ENCODE measurements at regions not wholly inside any gene's neighbourhood (a gene's known extent, or its start where the extent isn't known, plus 50 kb on each side); places are given as distances from the start of the nearest gene placed in this dataset.

DNA sequence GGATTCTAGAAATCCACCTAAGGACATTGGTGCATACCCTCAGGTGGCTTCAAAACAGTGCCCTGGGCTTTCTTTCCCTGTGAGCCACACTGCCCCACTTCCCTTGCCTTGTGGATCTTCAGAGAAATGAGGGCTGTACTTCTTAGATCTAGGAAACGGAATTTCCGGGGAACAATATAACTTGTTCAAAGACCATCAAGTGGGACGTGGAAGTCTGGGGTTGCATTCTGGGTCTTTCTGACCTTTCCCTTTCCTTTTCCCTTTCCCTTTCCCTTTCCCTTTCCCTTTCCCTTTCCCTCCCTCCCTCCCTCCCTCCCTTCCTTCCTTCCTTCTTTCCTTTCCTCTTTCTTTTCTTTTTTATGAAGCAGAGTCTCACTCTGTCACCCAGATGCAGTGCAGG, 97.1 kb upstream of the SALL1 start:
- TF ChIP-seq, protein P1, sequence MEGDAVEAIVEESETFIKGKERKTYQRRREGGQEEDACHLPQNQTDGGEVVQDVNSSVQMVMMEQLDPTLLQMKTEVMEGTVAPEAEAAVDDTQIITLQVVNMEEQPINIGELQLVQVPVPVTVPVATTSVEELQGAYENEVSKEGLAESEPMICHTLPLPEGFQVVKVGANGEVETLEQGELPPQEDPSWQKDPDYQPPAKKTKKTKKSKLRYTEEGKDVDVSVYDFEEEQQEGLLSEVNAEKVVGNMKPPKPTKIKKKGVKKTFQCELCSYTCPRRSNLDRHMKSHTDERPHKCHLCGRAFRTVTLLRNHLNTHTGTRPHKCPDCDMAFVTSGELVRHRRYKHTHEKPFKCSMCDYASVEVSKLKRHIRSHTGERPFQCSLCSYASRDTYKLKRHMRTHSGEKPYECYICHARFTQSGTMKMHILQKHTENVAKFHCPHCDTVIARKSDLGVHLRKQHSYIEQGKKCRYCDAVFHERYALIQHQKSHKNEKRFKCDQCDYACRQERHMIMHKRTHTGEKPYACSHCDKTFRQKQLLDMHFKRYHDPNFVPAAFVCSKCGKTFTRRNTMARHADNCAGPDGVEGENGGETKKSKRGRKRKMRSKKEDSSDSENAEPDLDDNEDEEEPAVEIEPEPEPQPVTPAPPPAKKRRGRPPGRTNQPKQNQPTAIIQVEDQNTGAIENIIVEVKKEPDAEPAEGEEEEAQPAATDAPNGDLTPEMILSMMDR (IDR thresholded peaks at IDR 0.05; ENCODE audit: extremely low read depth in 1 of 2, insufficient read depth in 1 of 2, low read depth in 1 of 2, low read length in 2 of 2): no peak
- TF ChIP-seq POLR2A (IDR thresholded peaks at IDR 0.05; ENCODE audit: low read depth, low read length) (no peak), FOS (IDR thresholded peaks at IDR 0.05; ENCODE audit: borderline replicate concordance, insufficient read depth, low read length) (no peak), EZH2 (IDR thresholded peaks at IDR 0.05; ENCODE audit: borderline replicate concordance, low read depth, low read length, severe bottlenecking) (no peak), POLR2AphosphoS5 (IDR thresholded peaks at IDR 0.05; ENCODE audit: insufficient read depth, low read depth, low read length) (no peak), MYC (IDR thresholded peaks at IDR 0.05; ENCODE audit: low read depth, low read length) (no peak)
- TF ChIP-seq, protein P2, sequence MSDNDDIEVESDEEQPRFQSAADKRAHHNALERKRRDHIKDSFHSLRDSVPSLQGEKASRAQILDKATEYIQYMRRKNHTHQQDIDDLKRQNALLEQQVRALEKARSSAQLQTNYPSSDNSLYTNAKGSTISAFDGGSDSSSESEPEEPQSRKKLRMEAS (IDR thresholded peaks at IDR 0.05; ENCODE audit: insufficient read depth, insufficient read length): no peak

Measured in endothelial cell of umbilical vein (primary cell).